MV-4-11 (cell line): ENCODE measurements at regions not wholly inside any gene's neighbourhood (a gene's known extent, or its start where the extent isn't known, plus 50 kb on each side); places are given as distances from the start of the nearest gene placed in this dataset.
"Not testable (repeated sequence)": the region's sequence is repeated elsewhere in the genome, so short reads cannot be mapped to it uniquely, and the experiment has no call there.

Experiments
- DNase-seq: peaks from one replicate; lab custom pipeline; 2025; lab: John Stamatoyannopoulos, UW

GRCh38 chr5:116779846-116780245 lies 205.2 kb upstream of the SEMA6A start:
- no peak for DNase-seq

GRCh38 chr5:116778651-116779280 lies 204.1 kb upstream of the SEMA6A start:
- DNase-seq = no peak

- DNase-seq = no peak
These were observed 203.4 kb upstream of the SEMA6A start for GRCh38 chr5:116778032-116778431.

GRCh38 chr5:116773926-116774325 lies 199.3 kb upstream of the SEMA6A start:
- DNase-seq = no peak

- DNase-seq = no peak
These were observed 198.2 kb upstream of the SEMA6A start for GRCh38 chr5:116772806-116773205.

GRCh38 chr5:116772152-116772501 lies 197.5 kb upstream of the SEMA6A start:
- no peak for DNase-seq

GRCh38 chr5:116771466-116772151 lies 197.0 kb upstream of the SEMA6A start:
- no peak for DNase-seq

GRCh38 chr5:116769953-116770352 lies 195.3 kb upstream of the SEMA6A start:
- not testable (repeated sequence) for DNase-seq

GRCh38 chr5:116769470-116769869 lies 194.8 kb upstream of the SEMA6A start:
- DNase-seq = no peak

GRCh38 chr5:116766470-116766947 lies 191.9 kb upstream of the SEMA6A start:
- peak; percentile 83 for DNase-seq

GRCh38 chr5:116765441-116765840 lies 190.8 kb upstream of the SEMA6A start:
- no peak for DNase-seq

GRCh38 chr5:116764941-116765340 lies 190.3 kb upstream of the SEMA6A start:
- DNase-seq = no peak

GRCh38 chr5:116763987-116764866 lies 189.6 kb upstream of the SEMA6A start:
- DNase-seq = no peak

- no peak for DNase-seq
These were observed 185.4 kb upstream of the SEMA6A start for GRCh38 chr5:116759860-116760640.

- DNase-seq = no peak
These were observed 182.7 kb upstream of the SEMA6A start for GRCh38 chr5:116757326-116757725.

GRCh38 chr5:116756531-116756930 lies 181.9 kb upstream of the SEMA6A start:
- DNase-seq = no peak

GRCh38 chr5:116754556-116754955 lies 179.9 kb upstream of the SEMA6A start:
- no peak for DNase-seq

GRCh38 chr5:116751684-116752083 lies 177.1 kb upstream of the SEMA6A start:
- no peak for DNase-seq

GRCh38 chr5:116750631-116751580 lies 176.3 kb upstream of the SEMA6A start:
- DNase-seq = no peak

GRCh38 chr5:116747881-116748280 lies 173.3 kb upstream of the SEMA6A start:
- DNase-seq = no peak

GRCh38 chr5:116746668-116747067 lies 172.0 kb upstream of the SEMA6A start:
- no peak for DNase-seq
